GM20431 (cell line): ENCODE measurements at regions not wholly inside any gene's neighbourhood (a gene's known extent, or its start where the extent isn't known, plus 50 kb on each side); places are given as distances from the start of the nearest gene placed in this dataset.
"Not testable (repeated sequence)": the region's sequence is repeated elsewhere in the genome, so short reads cannot be mapped to it uniquely, and the experiment has no call there.

Experiments used
- in situ Hi-C: fragments of 300-500 bp; cut with MseI, MboI; formaldehyde crosslinking; loops from one replicate; pipeline ENCODE4 v1.15.0; 2020; ENCODE audit warnings: low sequenced_read_pairs; ENCODE audit not compliant: unreplicated experiment

DNA sequence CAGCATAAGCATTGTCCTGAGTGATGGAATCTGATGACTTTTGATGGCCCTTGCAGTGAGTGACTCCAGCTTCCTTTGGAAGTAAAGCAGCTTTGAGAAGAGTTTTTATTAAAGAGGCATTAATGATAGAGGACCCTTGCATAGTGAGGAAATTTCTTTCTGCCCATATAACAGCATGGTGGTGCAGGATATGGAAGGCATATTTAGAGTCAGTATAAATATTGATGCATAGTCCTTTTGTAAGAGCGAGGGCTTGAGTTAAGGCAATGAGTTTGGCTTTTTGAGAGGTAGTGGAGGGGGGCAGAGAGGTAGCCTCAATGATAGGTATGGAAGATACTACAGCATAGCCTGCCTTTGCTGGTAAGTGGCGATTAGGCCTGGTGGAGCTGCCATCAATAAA is 87.7 kb upstream of the DNAH14 start:
- in situ Hi-C loops: not testable (repeated sequence)

- in situ Hi-C loops: no loop called here
These were observed 83.2 kb upstream of the DNAH14 start for GRCh38 chr1:224846119-224846907.

DNA sequence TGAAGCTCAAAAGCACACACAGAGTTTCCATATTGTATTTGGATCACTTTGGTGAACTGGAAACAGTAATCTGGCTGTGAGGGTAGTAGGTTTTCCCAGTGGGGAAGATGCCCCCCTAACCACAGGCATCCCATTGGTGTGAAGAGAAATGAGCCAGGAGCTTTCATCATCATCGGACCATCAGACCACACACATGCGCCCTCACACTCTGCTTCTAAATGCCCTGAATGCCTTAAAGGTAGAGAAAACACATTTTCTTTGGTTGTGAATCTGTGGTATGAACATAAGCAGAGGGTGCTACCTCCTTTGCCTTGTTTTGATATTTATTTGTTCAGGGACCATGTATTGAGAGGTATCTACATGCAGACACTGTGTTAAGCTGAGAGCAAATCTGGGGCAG is 79.0 kb upstream of the DNAH14 start:
- in situ Hi-C loops: loop anchor here (10.0 kb wide), 2 partner anchors 146 to 336 kb away; no protein-coding TSS in a partner anchor

GRCh38 chr1:224851210-224851847 is 78.1 kb upstream of the DNAH14 start:
- in situ Hi-C loops: loop anchor here (10.0 kb wide), 2 partner anchors 147 to 337 kb away; no protein-coding TSS in a partner anchor

DNA sequence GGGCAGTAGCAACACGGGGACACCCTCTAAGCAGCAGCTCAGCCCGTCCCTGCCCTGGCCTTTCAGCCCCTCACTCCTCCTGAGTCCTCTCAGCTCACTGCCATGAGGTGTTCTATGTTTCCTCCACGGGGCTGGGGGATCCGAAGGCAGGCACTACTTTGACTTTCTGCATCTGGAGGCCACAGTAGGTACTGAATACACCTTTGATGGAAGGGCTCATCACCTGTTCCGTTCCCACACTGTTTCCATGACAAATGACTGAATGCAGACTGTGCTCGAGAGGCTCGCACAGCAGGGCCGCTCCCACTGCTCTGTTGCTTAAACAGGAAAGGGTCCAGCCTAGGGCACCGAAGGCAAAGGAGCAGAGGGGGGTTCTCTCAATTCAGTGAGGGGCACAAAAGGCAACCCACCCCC is 77.6 kb upstream of the DNAH14 start:
- in situ Hi-C loops: loop anchor here (10.0 kb wide), 2 partner anchors 147 to 337 kb away; no protein-coding TSS in a partner anchor

DNA sequence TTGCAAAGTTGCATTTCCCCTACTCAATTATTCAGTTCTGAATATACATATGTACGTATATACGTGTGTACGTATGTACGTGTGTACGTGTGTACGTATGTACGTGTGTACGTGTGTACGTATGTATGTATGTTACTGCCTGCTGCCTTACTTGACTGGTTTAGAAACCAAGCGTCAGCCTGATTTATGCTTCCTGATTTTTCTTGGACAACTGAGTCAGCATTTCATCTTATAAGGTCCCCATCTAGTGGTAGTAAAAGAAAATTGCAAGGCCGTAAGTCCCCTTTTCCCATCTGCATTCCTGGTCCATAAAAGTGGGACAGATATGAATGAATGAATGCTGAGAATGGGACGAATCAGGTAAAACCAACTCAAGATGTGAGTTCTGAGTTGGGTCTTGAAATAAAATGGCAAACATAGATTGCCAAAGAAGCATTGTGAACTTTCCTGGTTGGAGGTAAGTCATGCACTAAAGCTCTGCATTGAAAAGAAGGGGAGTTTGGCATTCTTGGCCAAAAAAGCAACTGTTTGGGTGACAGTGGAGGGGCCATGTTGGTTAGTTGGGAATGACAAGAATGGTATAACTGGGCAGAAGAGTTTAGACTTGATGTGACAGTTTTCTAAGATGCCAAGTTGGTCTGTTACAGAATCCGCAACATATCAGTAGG is 76.4 kb upstream of the DNAH14 start:
- in situ Hi-C loops: loop anchor here (10.0 kb wide), 2 partner anchors 148 to 338 kb away; no protein-coding TSS in a partner anchor

DNA sequence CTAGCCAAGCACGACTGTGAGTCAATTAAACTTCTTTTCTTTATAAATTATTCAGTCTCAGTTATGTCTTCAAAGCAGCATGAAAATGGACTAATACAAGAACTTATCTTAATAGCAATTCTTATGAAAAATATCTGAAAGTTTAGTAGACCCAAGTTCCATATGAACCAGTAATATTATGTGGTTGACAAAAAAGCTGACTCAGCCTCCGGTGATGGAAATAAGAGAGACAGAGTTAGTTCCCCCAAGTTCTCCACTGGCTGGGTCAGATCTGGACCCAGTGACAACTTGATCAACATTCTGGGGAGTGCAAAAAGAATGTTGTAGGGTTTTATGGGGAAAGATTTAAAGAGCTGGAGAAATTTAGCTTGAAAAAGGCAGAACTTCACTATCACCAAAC is 72.5 kb upstream of the DNAH14 start:
- in situ Hi-C loops: loop anchor here (10.0 kb wide), 2 partner anchors 152 to 342 kb away; no protein-coding TSS in a partner anchor

DNA sequence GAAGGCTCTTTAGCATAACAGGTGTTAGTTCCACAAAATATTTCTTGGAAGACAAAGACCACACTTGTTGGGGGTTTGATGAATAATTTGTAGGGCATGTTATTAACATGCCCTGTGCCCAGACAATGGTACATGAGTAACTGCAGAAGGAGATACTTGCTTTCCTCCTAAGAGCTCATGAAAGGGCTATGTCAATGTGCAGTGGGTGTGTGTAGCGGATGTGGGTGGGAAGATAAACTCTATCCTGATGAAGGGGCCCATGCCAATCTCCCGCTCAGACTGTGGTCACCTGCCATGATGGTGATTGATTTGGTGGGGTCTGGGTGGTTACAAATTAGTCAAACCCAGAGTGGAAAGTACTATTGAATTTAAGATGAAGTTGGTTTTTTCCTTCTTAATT is 69.8 kb upstream of the DNAH14 start:
- in situ Hi-C loops: loop anchor here (10.0 kb wide), 2 partner anchors 155 to 345 kb away; no protein-coding TSS in a partner anchor

DNA sequence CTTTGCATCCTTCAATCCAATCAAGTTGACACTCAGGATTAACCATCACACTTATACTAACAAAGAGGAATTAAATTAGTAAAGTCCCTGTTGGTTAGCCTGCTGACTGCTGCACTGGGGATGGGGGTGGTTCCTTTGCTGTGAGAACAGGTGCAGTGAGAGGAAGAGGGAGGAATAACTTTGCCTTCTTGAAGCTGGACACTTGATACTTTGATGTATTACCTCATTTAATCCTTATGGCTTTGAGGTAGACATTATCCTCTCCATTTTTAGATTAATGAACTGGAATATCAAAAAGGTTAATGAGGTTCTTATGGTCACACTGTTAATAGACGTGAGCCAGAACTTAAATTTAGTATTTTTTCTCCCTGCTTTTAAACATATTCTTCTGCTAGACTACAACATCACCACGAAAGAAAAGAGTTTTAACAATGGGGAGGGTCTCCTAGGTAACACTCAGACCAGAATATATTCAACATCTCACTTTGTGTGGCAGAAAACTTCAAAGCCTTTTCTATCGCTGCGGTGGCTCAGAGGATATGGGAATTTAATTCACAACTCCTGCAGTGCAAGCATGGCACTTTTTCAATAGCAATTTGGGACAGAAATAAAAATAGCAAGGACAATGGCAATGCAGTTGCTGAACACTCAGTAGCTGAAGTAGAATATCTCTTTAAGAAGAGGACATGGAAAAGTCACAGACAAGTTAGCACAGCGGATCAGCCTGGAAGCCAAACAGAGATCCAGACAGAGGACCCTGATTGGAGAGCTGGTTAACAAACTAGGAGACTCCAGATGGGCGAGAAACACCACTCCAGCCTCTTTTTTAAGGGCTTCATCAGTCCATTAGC is 68.8 kb upstream of the DNAH14 start:
- in situ Hi-C loops: no loop called here

GRCh38 chr1:224861339-224861716 is 68.1 kb upstream of the DNAH14 start:
- in situ Hi-C loops: no loop called here

- in situ Hi-C loops: no loop called here
These were observed 66.0 kb upstream of the DNAH14 start for GRCh38 chr1:224863486-224863885.

- in situ Hi-C loops: no loop called here
These were observed 65.5 kb upstream of the DNAH14 start for GRCh38 chr1:224864006-224864405.

GRCh38 chr1:224865510-224865909 is 64.0 kb upstream of the DNAH14 start:
- in situ Hi-C loops: no loop called here

- in situ Hi-C loops: no loop called here
These were observed 62.5 kb upstream of the DNAH14 start for GRCh38 chr1:224866940-224867339.

DNA sequence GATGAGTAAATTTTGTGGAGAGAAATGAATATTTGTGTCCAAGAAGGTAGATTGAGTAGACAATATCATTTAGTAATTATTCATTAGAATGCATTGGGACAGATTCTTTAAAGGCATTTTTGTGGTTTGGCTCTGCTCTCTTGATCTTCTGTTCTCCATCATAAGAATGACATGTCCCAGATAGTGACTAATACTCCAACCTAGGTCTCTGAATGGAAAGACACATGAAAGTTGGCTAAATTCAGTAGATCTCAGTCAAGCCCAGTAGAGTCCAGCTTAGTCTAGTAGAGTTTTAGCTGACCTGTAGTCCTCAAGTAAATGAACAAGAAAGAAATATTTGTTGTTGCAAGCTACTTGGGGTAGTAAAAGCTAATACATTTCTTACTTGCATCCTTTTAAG is 61.8 kb upstream of the DNAH14 start:
- in situ Hi-C loops: no loop called here

DNA sequence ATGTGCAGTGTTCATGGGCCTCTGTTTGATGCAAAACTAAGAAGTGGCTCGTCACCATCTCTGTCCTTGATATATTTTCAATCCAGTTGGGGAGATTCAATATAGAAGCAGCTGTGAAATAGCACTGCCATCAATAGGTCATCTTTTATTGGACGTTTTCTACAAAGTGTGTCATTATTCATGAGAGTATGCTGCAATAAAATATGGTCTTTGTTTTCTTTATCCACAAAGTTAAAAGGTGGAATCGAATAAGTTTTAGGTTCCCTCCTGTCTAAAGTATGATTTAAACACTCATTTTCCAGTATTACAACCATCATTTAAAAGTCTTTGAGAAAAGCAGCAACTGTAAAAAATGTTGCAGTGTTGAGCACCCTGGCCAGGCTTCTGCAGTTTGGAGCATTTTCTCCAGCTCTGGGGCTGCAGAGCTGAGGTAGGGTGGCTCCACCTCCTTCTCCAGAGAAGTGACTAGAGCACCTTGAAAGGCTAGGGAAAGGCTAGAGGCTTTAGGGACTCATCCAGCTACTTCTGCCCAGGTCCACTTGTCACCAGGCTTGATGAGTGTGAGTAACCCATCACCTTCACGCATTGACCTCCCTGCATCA is 56.5 kb upstream of the DNAH14 start:
- in situ Hi-C loops: no loop called here

DNA sequence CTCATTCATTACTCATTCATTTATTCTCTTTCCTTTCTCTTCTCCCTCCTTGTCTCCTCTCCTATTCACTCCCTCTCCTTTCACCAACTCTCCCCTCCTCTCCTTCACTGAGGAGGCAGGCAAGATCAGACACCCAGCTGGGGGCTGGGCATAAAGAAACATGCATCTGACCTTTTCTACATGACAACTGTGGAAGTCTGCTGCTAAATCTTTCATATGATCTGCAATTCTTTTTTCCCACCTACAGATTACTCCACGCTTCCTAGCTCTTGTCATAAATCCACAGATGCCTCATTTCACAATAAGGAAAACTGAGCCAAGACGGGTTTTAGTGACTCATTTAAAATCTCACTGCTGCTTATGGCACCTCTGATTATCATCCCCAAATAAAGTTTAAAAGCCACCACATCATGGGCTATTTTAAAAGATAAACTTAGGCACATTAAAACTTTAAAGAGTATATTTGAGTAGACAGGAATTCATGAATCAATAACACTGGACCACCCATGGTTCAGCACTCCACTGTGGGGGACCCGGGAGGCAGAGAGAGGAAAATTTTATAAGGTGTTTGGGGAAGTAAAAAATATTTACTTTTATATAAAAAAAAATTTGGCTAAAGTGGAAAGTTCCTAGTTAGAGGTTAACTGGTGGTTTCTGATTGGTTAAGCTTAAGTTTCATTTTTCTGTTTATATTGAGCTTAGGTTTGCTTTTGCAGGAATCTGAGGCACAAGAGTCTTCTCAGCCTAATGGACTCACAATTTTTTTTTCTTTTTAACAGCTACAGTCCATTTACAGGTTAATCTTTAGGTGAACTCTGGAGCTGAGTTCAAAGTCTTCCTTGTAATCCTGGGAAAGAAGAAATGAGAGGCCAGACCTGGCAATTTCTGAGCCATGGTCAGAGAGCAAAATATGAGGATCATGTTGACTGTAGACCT is 55.8 kb upstream of the DNAH14 start:
- in situ Hi-C loops: no loop called here

DNA sequence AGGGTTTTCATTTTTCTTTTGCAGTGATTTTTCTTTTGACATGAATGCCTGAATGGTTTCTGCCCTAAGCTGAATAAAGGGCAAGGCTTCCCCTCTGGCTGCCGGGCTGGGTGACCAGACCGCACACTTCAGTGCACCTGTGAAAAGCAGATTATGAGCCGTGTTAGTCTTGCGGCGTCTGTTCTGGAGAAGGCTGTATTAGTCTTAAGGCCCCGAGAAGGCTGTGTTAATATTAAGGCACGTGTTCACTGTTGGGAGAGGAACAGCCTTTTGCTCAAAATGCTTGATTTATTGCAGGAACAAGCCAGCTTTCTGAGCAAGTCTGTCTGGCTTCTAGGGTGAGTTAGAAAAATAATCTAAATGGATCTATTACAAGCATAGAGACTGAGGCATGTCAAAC is 54.7 kb upstream of the DNAH14 start:
- in situ Hi-C loops: no loop called here
